ENCODE measurements at regions not wholly inside any gene's neighbourhood (a gene's known extent, or its start where the extent isn't known, plus 50 kb on each side); places are given as distances from the start of the nearest gene placed in this dataset.

DNA sequence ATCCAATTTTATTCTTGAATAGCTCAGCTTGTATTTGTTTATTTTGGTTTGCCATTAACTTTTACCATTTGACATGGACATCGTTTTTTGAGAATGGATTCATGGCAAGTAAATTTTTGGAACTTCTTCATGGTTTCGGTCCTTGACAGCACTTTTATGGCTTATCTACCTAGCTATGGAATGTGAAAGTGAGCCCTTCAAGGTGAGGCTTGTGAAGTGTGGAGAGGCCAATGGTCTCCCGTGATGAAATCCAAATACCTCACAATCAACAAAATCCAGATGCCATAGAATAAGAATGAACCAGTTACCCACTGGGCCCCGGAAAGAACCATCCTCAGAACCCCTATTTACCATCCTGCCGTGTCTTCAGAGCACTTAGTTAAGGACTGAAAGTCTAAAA, 978.8 kb downstream of the FSCB start:
- in situ Hi-C loops (cut with HindIII; ENCODE audit: extremely low pct_ligation_motif_present, low pct_unique_long_range_greater_than_20kb), result no loop called here
- no peaks in the 10 kb centered on the region for H3K4me1 ChIP-seq (ENCODE audit: insufficient read depth, low read length)
- DNase-seq (ENCODE audit: low spot score) (no peak), ATAC-seq (no peak), FAIRE-seq (no peak)
- H3K27ac ChIP-seq (ENCODE audit: extremely low read length, insufficient read depth, low read length), result no peak overlapping the region
- H3K36me3 ChIP-seq (replicated peaks in 1 of 2; ENCODE audit: control insufficient read depth in 1 of 2, insufficient read depth in 2 of 2, low read length in 2 of 2), result no peaks in the 10 kb centered on the region
- no peaks in the 10 kb centered on the region for H3K79me2 ChIP-seq (ENCODE audit: insufficient read depth, low read length)
- no peak overlapping the region for H3K4me2 ChIP-seq (ENCODE audit: low read depth, low read length)
- POLR2A ChIA-PET, result no interaction called here
- TF ChIP-seq, protein P1, sequence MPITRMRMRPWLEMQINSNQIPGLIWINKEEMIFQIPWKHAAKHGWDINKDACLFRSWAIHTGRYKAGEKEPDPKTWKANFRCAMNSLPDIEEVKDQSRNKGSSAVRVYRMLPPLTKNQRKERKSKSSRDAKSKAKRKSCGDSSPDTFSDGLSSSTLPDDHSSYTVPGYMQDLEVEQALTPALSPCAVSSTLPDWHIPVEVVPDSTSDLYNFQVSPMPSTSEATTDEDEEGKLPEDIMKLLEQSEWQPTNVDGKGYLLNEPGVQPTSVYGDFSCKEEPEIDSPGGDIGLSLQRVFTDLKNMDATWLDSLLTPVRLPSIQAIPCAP (CRISPR knock-in tag; IDR thresholded peaks at IDR 0.05; ENCODE audit: low read depth), result no peak
- TF ChIP-seq ZNF343 (CRISPR knock-in tag; IDR thresholded peaks at IDR 0.05), result no peak
- TF ChIP-seq ZSCAN20 (CRISPR knock-in tag; IDR thresholded peaks at IDR 0.05; ENCODE audit: borderline replicate concordance), result no peak
- no peak for TF ChIP-seq NBN (conservative IDR thresholded peaks at IDR 0.05)
- no peak for TF ChIP-seq ZFYVE20 (CRISPR knock-in tag; IDR thresholded peaks at IDR 0.05; ENCODE audit: borderline replicate concordance, low read depth)
- TF ChIP-seq RFX5 (IDR thresholded peaks at IDR 0.05; ENCODE audit: low read depth, low read length), result no peak
- TF ChIP-seq REPIN1 (CRISPR knock-in tag; IDR thresholded peaks at IDR 0.05; ENCODE audit: borderline replicate concordance, low read depth), result no peak
- TF ChIP-seq, protein P2, sequence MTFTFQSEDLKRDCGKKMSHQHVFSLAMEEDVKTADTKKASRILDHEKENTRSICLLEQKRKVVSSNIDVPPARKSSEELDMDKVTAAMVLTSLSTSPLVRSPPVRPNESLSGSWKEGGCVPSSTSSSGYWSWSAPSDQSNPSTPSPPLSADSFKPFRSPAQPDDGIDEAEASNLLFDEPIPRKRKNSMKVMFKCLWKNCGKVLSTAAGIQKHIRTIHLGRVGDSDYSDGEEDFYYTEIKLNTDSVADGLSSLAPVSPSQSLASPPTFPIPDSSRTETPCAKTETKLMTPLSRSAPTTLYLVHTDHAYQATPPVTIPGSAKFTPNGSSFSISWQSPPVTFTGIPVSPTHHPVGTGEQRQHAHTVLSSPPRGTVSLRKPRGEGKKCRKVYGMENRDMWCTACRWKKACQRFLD (CRISPR knock-in tag; IDR thresholded peaks at IDR 0.05; ENCODE audit: borderline replicate concordance), result no peak
- TF ChIP-seq ZNF34 (CRISPR knock-in tag; IDR thresholded peaks at IDR 0.05; ENCODE audit: borderline replicate concordance), result no peak
- TF ChIP-seq RORA (CRISPR knock-in tag; IDR thresholded peaks at IDR 0.05), result no peak
- TF ChIP-seq, protein P3, sequence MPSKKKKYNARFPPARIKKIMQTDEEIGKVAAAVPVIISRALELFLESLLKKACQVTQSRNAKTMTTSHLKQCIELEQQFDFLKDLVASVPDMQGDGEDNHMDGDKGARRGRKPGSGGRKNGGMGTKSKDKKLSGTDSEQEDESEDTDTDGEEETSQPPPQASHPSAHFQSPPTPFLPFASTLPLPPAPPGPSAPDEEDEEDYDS (CRISPR knock-in tag; IDR thresholded peaks at IDR 0.05), result no peak
- H3K9me3 ChIP-seq (ENCODE audit: low read length), result no peaks in the 10 kb centered on the region
- CTCF ChIA-PET (ENCODE audit: low intra/inter-chr PET ratio, low total read pairs), result no interaction called here
- intact Hi-C loops (cut with micrococcal nuclease; ENCODE audit: unreplicated experiment), result no loop called here
- no peak overlapping the region for H2AFZ ChIP-seq (ENCODE audit: low read length)
- no TSS peak for BruUV-seq (replicated peaks)
- no peaks in the 10 kb centered on the region for H4K20me1 ChIP-seq (ENCODE audit: insufficient read depth, low read length)
- no peak overlapping the region for H3K9ac ChIP-seq (ENCODE audit: insufficient read depth, low read depth, low read length)
- WGBS (ENCODE audit: low lambda C conversion rate), result 18% methylated on average over 5 of the region's 5 CpGs
- no peaks in the 10 kb centered on the region for H3K27me3 ChIP-seq (ENCODE audit: control insufficient read depth in 1 of 2, insufficient read depth in 2 of 2, low read length in 2 of 2)
- H3K4me3 ChIP-seq (replicated peaks in 1 of 3; ENCODE audit: insufficient read depth in 1 of 3, low read depth in 2 of 3, low read length in 3 of 3), result no peak overlapping the region
